ENCODE measurements at regions not wholly inside any gene's neighbourhood (a gene's known extent, or its start where the extent isn't known, plus 50 kb on each side); places are given as distances from the start of the nearest gene placed in this dataset.
A peak's percentile ranks its signal among the peaks of the same experiment; 100 is the strongest.

DNA sequence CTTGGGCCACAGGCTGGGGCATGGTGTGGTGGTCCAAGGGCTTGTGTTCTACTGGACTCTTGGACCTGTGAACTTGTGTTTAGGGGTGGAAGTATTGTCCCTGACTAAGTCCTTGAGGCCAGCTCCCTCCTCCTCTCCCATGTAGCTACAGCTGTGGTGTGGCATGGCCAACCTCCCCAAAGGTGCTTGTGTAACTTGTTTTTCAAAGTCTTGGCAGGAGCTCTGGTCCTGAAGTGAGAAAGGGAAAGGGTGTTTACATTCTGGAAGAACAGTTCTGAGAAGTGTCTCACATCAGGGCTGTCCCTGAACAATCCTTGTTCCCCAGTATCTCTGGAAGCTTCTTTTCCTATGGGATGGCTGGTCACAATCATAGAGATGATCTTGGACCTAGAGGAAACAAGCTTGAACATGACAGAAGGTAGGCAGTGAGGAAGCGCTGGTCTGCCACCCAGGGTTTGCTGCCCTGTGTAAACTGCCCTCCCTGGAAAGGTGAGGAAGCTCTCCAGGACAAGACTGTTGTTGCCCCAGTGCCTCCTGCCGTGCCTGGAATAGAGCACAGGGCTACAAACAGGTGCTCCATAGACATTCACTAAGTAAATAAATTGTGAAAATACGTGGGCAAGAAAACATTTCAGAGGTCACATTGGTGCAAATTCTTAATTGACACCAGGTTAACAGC lies 64.6 kb upstream of the KLF9 start:
- no peak overlapping the region for H3K4me3 ChIP-seq (ENCODE audit: extremely low read depth, insufficient read depth, low read length, poor library complexity, severe bottlenecking)
- WGBS, 2 experiments (ENCODE audit: insufficient coverage in 2 of 2): 83 to 89% methylated on average over 1 to 2 of the region's 3 CpGs
- peaks cover 5% of the 10 kb centered on the region for H3K4me1 ChIP-seq (ENCODE audit: control insufficient read depth, insufficient read depth, low read length, poor library complexity, severe bottlenecking)
- no peaks in the 10 kb centered on the region for H3K9me3 ChIP-seq (ENCODE audit: control insufficient read depth, low read length)
- no peak overlapping the region for H3K27ac ChIP-seq (ENCODE audit: low read depth, low read length, severe bottlenecking)
- no peaks in the 10 kb centered on the region for H3K36me3 ChIP-seq (ENCODE audit: control insufficient read depth, insufficient read depth, low read length)

DNA sequence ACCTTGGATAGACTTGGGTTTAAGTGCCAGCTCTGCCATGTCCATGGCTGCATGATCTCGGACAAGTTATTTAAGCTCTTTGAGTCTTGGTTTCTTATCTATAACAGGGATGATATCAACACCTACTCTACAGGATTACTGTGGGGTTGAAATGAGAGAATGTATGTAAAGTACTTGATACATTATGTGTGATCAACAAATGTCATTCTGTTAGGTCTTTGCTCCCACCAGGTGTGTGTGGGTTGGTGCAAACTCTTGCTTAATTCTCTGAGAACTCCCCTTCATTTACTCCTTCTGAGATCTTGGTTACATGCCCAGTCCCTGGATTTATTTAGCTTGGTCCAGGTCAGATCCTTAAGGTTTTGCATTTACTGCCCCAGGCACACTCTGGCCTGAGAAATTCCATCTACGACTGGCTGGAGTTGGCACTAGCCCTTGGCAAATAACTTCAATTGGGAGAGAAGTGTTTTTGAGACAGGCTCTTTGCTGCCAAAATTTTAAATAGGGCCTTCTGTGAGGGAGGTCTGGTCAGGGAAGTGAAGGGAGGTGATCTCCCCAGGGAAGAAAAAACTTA lies 63.5 kb upstream of the KLF9 start:
- Histone ChIP-seq H3K9me3 (ENCODE audit: control insufficient read depth, low read length) (no peaks in the 10 kb centered on the region), H3K4me1 (ENCODE audit: control insufficient read depth, insufficient read depth, low read length, poor library complexity, severe bottlenecking) (peaks cover 5% of the 10 kb centered on the region), H3K27ac (ENCODE audit: low read depth, low read length, severe bottlenecking) (no peak overlapping the region), H3K36me3 (ENCODE audit: control insufficient read depth, insufficient read depth, low read length) (no peaks in the 10 kb centered on the region), H3K4me3 (ENCODE audit: extremely low read depth, insufficient read depth, low read length, poor library complexity, severe bottlenecking) (no peak overlapping the region)
- 80 to 88% methylated on average over 1 of the region's 2 CpGs for WGBS, 2 experiments (ENCODE audit: insufficient coverage in 2 of 2)

DNA sequence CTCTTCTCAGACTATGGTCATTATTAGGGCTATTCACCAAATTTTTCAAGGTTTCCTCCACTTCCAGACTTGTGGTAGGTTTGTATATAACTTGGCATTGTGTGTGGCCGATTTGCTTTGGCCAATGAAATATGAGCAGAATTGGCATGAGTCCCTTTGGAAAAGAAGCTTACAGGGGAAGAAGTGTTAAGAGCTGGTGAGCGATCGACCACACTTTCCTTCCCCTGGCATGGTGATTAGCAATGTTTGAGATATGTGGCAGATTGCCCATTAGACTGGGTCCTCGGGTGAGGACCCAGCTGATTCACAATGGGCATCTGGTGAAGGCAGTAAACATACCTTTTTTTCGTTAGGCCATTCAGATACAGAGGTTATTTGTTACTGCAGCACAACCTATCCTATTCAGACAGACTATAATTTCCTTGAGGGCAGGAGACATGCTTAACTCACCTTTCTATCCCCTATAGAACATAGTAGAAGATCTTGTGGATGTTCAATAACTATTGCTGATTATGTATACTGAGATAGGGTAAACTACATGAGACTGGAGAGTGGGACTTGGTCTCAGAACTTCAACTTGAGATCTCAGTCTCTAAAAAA lies 62.8 kb upstream of the KLF9 start:
- WGBS, 2 experiments (ENCODE audit: insufficient coverage in 2 of 2): 80 to 96% methylated on average over 4 of the region's 5 CpGs
- no peaks in the 10 kb centered on the region for H3K36me3 ChIP-seq (ENCODE audit: control insufficient read depth, insufficient read depth, low read length)

DNA sequence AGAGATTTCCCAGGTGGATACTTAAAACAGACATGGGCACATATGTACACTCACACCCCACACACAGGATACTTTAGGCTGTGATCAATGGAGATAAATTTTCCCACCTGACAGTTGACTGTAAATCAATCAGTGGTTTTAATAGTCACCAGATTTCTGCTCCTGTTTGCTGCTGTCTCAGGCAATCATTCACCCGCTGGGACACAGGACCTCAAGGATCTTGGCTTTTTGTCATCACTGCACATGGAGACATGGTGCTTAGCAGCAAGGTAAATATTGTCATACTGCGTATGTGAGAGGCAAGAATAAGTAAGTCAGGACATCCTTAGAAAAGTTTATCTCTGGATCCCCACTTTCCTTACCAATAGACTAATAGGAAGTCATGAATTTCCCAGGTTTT lies 60.8 kb upstream of the KLF9 start:
- Histone ChIP-seq H3K4me3 (ENCODE audit: extremely low read depth, insufficient read depth, low read length, poor library complexity, severe bottlenecking) (no peak overlapping the region), H3K9me3 (ENCODE audit: control insufficient read depth, low read length) (no peaks in the 10 kb centered on the region), H3K4me1 (ENCODE audit: control insufficient read depth, insufficient read depth, low read length, poor library complexity, severe bottlenecking) (peaks cover 10% of the 10 kb centered on the region), H3K36me3 (ENCODE audit: control insufficient read depth, insufficient read depth, low read length) (no peaks in the 10 kb centered on the region), H3K27ac (ENCODE audit: low read depth, low read length, severe bottlenecking) (no peak overlapping the region)
- WGBS, 2 experiments (ENCODE audit: insufficient coverage in 2 of 2): 95 to 100% methylated on average over 1 of the region's 2 CpGs

More for the DNA sequence above, 62.8 kb upstream of the KLF9 start:
- Histone ChIP-seq H3K9me3 (ENCODE audit: control insufficient read depth, low read length) (no peaks in the 10 kb centered on the region), H3K4me1 (ENCODE audit: control insufficient read depth, insufficient read depth, low read length, poor library complexity, severe bottlenecking) (peaks cover 5% of the 10 kb centered on the region), H3K4me3 (ENCODE audit: extremely low read depth, insufficient read depth, low read length, poor library complexity, severe bottlenecking) (no peak overlapping the region), H3K27ac (ENCODE audit: low read depth, low read length, severe bottlenecking) (no peak overlapping the region)

DNA sequence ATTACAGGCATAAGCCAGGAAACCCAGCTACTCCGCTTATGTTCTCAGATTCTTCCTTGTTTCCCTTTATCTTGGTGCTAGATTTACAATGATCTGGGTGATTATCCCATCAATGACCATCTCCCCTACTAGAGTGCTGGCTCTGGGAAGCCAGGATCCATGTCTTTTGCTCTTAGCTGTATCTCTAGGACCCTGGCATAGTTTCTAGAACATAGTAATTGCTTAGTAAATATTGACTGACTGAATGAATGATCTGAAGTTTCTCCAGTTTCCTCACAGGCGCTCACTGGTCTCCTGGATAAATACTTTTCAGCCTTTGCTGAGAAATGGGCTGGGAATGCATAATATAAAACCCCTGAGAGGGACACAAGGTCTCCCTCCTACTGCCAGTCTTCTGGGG lies 60.0 kb upstream of the KLF9 start:
- H3K4me3 ChIP-seq (ENCODE audit: extremely low read depth, insufficient read depth, low read length, poor library complexity, severe bottlenecking): no peak overlapping the region
- WGBS, 2 experiments (ENCODE audit: insufficient coverage in 2 of 2): 100% methylated on average over 1 of the region's 2 CpGs; no CpG with 5 or more reads in 1 of the 2 experiments
- H3K27ac ChIP-seq (ENCODE audit: low read depth, low read length, severe bottlenecking): no peak overlapping the region
- H3K36me3 ChIP-seq (ENCODE audit: control insufficient read depth, insufficient read depth, low read length): no peaks in the 10 kb centered on the region
- H3K4me1 ChIP-seq (ENCODE audit: control insufficient read depth, insufficient read depth, low read length, poor library complexity, severe bottlenecking): peaks cover 12% of the 10 kb centered on the region
- no peaks in the 10 kb centered on the region for H3K9me3 ChIP-seq (ENCODE audit: control insufficient read depth, low read length)

- Histone ChIP-seq H3K9me3 (ENCODE audit: control insufficient read depth, low read length) (no peaks in the 10 kb centered on the region), H3K27ac (ENCODE audit: low read depth, low read length, severe bottlenecking) (no peak overlapping the region), H3K4me1 (ENCODE audit: control insufficient read depth, insufficient read depth, low read length, poor library complexity, severe bottlenecking) (peaks cover 12% of the 10 kb centered on the region), H3K4me3 (ENCODE audit: extremely low read depth, insufficient read depth, low read length, poor library complexity, severe bottlenecking) (no peak overlapping the region), H3K36me3 (ENCODE audit: control insufficient read depth, insufficient read depth, low read length) (no peaks in the 10 kb centered on the region)
- 89 to 91% methylated on average over 8 to 12 of the region's 14 CpGs for WGBS, 2 experiments (ENCODE audit: insufficient coverage in 2 of 2)
These were observed 58.1 kb upstream of the KLF9 start for GRCh38 chr9:70472268-70473249.

DNA sequence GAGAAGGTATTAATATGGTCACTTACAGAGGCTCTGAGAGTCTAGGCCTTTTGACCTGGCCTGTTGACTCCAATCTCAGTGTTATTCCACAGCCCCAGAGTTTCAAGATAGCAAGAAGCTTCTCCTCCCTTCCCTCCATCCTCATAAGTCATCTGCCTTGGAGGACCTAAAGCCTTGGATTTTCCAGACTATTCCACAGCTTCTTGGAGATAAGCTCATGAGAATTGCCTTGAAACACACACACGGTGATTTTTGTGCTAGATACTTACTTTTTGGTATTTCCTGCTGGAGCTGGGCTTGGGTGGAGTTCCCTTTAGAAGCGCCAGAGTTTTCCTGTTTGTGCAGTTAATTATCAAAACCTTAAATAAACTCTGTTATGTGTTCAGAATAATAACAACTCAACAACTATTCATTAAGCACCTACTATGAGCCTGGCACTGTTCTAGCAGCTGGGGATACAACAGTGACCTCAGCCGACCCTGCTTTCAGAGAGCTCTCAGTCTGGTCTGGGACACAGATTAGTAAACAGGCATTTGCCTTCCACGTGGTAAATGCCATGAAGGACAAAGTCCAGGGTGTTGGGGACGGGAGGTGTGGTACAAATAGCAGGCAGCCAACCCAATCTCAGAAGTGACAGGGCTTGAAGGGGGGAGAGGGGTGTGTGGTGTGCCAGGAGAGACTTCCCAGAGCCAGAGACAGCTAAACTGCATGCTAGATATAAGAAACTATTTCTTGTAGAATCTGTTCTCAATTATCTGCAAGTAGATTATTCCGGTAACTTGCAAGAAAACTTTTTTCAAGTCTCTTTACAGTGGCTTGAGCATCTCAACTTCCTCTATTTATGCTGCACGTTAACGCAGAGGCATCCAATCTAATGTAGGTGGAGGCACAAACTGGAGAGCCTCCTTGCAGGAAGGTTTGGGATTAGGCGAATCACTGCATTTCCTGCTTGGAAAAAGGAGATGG lies 55.9 kb upstream of the KLF9 start:
- no peaks in the 10 kb centered on the region for H3K36me3 ChIP-seq (ENCODE audit: control insufficient read depth, insufficient read depth, low read length)
- peak overlapping the region; percentile 66 for H3K27ac ChIP-seq (ENCODE audit: low read depth, low read length, severe bottlenecking)
- WGBS, 2 experiments (ENCODE audit: insufficient coverage in 2 of 2): 50 to 74% methylated on average over 3 to 8 of the region's 9 CpGs

DNA sequence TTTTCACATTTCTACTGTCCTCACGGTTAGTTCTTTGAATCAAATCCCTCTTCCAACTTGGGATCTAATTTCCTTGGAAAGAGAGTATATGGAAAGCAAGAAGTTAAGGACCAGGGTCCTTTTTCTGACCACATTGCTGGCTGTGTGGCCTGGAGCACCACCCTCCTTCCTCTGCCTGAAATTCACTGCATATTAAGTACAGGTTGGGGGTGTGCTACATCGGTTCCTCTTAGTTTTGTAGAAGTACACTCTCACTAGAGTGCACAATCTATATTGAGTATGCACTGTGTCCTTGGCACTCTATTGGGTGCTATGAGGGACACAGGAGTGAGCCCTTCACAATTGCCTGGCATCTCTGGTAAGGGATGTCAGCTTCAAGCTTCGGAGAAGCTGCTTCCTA lies 53.8 kb upstream of the KLF9 start:
- no peak overlapping the region for H3K4me3 ChIP-seq (ENCODE audit: extremely low read depth, insufficient read depth, low read length, poor library complexity, severe bottlenecking)
- peaks cover 20% of the 10 kb centered on the region for H3K4me1 ChIP-seq (ENCODE audit: control insufficient read depth, insufficient read depth, low read length, poor library complexity, severe bottlenecking)
- no CpG with 5 or more reads among the region's 3 CpGs for WGBS, 2 experiments (ENCODE audit: insufficient coverage in 2 of 2)
- no peak overlapping the region for H3K27ac ChIP-seq (ENCODE audit: low read depth, low read length, severe bottlenecking)
- no peaks in the 10 kb centered on the region for H3K36me3 ChIP-seq (ENCODE audit: control insufficient read depth, insufficient read depth, low read length)
- H3K9me3 ChIP-seq (ENCODE audit: control insufficient read depth, low read length): no peaks in the 10 kb centered on the region

More for the DNA sequence above, 55.9 kb upstream of the KLF9 start:
- H3K4me3 ChIP-seq (ENCODE audit: extremely low read depth, insufficient read depth, low read length, poor library complexity, severe bottlenecking): no peak overlapping the region
- peaks cover 12% of the 10 kb centered on the region for H3K4me1 ChIP-seq (ENCODE audit: control insufficient read depth, insufficient read depth, low read length, poor library complexity, severe bottlenecking)
- no peaks in the 10 kb centered on the region for H3K9me3 ChIP-seq (ENCODE audit: control insufficient read depth, low read length)

- no peak overlapping the region for H3K4me3 ChIP-seq (ENCODE audit: extremely low read depth, insufficient read depth, low read length, poor library complexity, severe bottlenecking)
- peaks cover 20% of the 10 kb centered on the region for H3K4me1 ChIP-seq (ENCODE audit: control insufficient read depth, insufficient read depth, low read length, poor library complexity, severe bottlenecking)
- H3K36me3 ChIP-seq (ENCODE audit: control insufficient read depth, insufficient read depth, low read length): no peaks in the 10 kb centered on the region
- H3K9me3 ChIP-seq (ENCODE audit: control insufficient read depth, low read length): no peaks in the 10 kb centered on the region
- no peak overlapping the region for H3K27ac ChIP-seq (ENCODE audit: low read depth, low read length, severe bottlenecking)
- WGBS, 2 experiments (ENCODE audit: insufficient coverage in 2 of 2): 93 to 96% methylated on average over 3 to 5 of the region's 6 CpGs
These were observed 52.6 kb upstream of the KLF9 start for GRCh38 chr9:70466976-70467561.
